Stimulated activated CD4-positive, alpha-beta T cell treated with anti-CD3 and anti-CD28 coated beads, Interleukin-4, amount 100 ng/mL, for 24 hours (primary cell): ENCODE measurements at regions not wholly inside any gene's neighbourhood (a gene's known extent, or its start where the extent isn't known, plus 50 kb on each side); places are given as distances from the start of the nearest gene placed in this dataset.
A peak's percentile ranks its signal among the peaks of the same experiment; 100 is the strongest.

Source experiments
- DNase-seq: peaks from one replicate; pipeline ENCODE4 v3.0.0-alpha.2; 2020

GRCh38 chr20:50380697-50381040 lies 129.5 kb upstream of the PTPN1 start:
- no peak for DNase-seq

- DNase-seq: no peak
These were observed 129.0 kb upstream of the PTPN1 start for GRCh38 chr20:50381075-50381732.

- DNase-seq: no peak
These were observed 128.2 kb upstream of the PTPN1 start for GRCh38 chr20:50381771-50382593.

GRCh38 chr20:50385733-50386640 lies 124.2 kb upstream of the PTPN1 start:
- peak; percentile 28 for DNase-seq

DNA sequence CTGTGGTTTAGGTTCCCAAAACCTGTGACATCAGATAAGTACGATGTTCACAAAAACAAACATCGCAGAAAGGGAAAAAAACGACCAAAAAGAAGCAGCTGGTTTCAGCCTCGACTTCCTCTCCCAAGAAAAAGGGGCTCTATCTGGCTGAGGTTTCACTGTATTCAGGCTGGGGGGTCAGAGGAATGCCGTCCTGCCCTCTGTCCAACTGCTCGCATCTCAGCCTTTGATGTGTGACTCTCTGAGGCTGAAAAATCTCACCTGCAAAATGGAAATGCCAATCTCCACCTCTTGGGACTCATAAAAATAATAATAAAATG lies 123.6 kb upstream of the PTPN1 start:
- DNase-seq: no peak

GRCh38 chr20:50387218-50387995 lies 122.8 kb upstream of the PTPN1 start:
- no peak for DNase-seq

DNA sequence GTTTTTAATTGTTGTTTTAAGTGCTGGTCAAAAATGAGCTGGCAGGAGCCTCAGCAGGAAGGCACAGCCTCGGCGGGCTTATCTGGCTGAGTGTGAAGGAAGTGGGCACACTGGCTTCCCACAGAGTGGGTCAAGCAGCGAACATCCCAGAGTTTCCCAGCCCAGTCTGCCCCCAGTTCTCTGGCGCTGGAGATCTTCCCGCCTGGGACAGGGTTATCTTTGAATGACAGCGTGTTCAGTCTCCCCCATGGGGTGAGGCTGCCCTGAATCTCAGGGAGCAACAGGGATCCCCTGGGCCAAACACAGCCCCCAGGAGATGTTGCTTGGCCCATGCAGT lies 122.2 kb upstream of the PTPN1 start:
- DNase-seq: no peak

- DNase-seq: no peak
These were observed 121.3 kb upstream of the PTPN1 start for GRCh38 chr20:50388733-50389437.

GRCh38 chr20:50389438-50389807 lies 120.8 kb upstream of the PTPN1 start:
- no peak for DNase-seq

- DNase-seq: no peak
These were observed 120.1 kb upstream of the PTPN1 start for GRCh38 chr20:50389808-50390684.

DNA sequence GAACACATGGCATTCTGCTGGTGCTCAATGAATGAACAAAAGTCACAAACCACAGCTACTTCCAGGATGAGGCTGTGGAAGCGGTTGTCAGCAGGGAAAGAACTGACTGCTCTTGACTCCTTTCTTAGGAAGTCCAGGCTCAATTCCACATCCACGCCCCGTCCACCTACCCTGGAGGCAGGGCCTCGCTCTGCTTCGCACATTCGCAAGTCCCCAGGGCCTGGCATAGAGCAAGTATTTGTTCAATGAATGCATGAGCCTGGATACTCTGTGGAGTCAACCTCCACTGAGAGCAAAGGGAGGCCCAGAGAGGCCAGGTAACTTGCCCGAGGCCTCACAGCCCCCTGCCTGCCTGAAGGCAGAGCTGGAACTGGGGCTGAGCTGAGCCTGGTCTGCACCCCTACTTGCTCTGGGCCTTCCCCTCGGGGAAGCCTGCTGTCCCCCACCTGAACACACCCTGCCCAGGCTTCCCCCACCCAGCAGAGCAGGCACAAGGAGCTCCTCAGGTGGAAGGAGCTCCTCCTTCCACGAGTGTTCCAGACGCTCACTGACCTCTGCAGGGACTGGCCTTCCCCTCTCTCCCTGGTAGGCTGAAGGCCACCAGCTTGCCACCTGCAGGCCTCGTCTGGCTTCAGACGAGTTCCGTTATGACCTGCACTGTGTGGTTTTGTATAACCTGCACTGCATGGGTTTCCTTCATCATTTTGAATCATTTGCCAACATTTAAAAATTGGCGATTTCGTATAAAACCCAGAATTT lies 119.3 kb upstream of the PTPN1 start:
- DNase-seq: no peak

DNA sequence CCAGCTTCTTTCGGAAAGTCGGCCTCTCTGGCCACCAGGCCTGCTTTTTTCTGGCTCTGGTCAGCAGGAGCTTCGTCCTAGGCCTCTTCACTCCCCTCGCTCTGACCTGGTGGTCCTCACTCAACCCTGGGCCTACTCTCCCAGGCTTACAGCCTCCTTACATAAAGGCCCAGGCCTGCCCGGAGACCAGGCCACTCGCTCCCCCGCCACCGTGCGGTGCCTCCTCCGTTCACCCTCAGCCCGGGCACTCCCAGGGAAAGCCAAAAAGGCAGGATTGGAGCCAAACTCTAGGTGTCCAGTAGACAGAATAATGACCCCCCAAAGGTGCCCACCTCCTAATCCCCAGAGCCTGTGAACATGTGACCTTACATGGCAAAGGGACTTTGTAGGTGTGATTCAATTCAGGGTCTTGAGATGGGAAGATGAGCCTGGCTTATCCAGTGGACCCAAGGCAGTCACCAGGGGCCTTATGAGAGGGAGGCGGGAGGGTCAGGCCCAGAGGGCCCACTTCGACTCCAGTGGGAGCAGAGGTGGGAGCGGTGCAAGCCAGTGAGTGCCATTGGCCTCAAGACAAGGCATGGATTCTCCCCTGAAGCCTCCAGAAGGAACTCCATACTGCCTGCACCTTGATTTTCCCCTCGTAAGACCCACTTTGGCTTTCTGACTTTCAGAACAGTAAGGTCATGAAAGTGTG lies 118.6 kb upstream of the PTPN1 start:
- DNase-seq: no peak

DNA sequence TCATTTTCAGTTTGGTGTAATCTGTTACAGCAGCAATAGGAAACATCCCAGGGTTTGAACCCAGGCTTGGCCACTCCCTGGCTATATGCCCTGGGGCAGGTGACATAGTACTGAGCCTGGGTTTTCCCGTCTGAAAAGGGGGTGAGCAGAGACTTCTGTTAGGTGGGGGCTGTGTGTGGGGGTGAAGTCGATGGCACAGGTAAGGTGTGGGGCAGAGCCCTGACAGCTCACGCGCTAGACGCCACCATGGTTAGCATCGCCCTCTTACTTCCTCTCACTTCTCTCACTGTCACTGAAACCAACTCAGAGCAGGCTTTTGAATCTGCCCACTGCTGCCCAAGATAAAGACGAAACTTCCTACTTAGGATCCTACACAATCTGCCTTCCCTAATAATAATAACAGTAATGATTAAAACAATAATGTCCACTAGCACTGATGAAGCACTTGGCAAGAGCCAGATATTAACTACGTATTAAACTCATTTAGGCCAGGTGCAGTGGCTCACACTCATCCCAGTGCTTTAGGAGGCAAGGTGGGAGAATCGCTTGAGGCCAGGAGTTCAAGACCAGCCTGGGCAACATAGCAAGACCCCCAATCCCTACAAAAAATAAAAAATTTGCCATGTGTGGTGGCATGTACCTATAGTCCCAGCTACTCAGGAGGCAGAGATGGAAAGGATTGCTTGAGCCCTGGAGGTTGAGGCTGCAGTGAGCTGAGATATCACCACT lies 117.9 kb upstream of the PTPN1 start:
- DNase-seq: no peak

GRCh38 chr20:50393242-50393641 lies 116.9 kb upstream of the PTPN1 start:
- DNase-seq: no peak

GRCh38 chr20:50393990-50394561 lies 116.1 kb upstream of the PTPN1 start:
- DNase-seq: no peak

- no peak for DNase-seq
These were observed 115.6 kb upstream of the PTPN1 start for GRCh38 chr20:50394569-50394968.

DNA sequence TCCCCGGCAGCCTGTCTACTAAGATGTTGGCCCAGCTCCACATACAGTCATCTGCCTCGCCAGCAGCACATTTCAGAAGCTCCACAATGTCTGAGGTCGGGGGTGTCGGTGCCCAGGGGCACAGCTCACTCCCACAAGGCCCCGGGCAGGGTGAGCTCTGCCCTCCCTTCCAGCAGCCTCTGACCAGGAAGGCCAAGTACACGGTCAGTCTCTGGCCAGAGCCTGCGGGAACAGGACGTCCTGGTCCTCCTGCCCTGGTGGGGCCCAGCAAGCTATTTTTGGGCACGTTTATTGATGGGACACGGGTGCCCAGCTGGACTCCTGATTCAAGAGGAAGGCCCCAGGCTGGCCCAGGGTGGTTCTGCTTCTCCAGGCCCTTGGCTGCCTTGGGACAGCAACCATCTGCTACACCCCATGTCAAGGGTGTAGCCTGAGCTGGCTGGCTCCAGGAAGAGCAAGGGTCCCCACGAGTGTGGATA lies 114.9 kb upstream of the PTPN1 start:
- no peak for DNase-seq

DNA sequence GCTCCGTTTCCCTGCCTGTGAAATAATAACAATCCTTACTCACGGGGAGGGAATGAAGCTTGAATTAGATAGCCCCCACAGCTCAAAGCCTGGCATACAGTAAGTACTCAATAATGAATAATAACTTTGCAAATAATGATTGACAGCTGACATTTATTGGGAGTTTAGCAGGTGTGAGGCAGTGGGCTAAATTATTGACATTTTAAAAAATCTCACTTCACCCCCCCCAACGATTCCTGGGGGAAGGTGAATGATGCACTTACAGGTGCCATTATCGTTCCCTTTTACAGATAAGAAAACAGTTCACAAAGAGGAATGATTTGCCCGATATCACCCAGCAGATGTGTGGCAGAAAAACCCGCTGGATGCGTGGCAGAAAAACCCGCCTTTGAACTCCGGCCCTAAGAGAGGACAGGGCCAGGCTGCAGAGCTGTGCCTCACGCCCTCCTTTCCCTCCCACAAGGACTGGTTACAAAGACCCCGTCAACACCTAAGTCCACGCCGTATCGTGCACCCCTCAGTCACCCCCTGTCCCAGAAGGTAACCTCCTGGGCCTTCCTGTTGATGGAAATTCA lies 114.2 kb upstream of the PTPN1 start:
- no peak for DNase-seq
